NCI-H146 treated with DMSO at 0.1 percent for 48 hours (cell line): ENCODE measurements at regions not wholly inside any gene's neighbourhood (a gene's known extent, or its start where the extent isn't known, plus 50 kb on each side); places are given as distances from the start of the nearest gene placed in this dataset.

ENCODE experiments used
- DNase-seq: peaks from one replicate; lab custom pipeline; 2025; ENCODE audit not compliant: unreplicated experiment; lab: John Stamatoyannopoulos, UW

- DNase-seq, result no peak
Observed at GRCh38 chr10:69684020-69684980, 54.3 kb downstream of the FAM241B start.

GRCh38 chr10:69684981-69685353 lies 54.9 kb downstream of the FAM241B start:
- DNase-seq, result no peak

DNA sequence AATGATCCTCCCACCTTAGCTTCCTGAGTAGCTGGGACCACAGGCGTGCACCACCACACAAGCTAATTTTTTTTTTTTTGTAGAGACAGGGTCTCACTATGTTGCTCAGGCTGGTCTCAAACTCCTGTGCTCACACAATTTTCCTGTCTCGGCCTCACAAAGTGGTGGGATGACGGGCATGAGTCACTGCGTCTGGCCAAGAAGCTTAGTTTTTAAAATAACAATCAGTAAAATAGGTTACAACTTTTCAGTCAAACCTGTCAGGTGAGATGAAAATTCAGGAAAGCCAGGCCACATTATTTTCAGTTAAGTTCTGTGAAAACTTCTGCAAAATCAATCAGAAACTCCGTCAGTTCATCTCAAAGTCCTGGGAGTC lies 55.4 kb downstream of the FAM241B start:
- DNase-seq, result no peak

- DNase-seq, result no peak
Observed at GRCh38 chr10:69685802-69686585, 55.9 kb downstream of the FAM241B start.

DNA sequence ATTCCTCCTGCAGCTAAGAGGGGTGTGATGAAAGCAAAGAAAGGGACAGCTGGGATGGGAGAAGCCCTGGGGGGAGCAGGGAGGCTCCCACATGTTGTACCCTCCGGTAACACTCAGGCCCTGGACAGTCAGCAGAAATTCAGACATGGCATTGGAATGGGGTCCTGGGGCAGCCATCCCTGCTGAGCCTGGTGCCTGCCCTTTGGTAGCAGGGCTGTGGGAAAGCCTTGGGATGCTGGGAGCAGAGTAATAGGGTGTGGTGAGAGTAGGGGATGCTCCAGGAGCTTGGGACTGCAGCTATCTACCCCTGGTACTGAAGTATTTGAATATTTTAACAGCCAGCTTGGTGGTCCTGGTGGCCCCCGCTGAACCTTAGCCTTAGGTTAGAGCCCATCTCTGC lies 56.8 kb downstream of the FAM241B start:
- DNase-seq, result no peak

GRCh38 chr10:69687426-69687825 lies 57.4 kb downstream of the FAM241B start:
- DNase-seq, result no peak

- DNase-seq, result no peak
Observed at GRCh38 chr10:69692267-69692666, 62.2 kb downstream of the FAM241B start.

- DNase-seq, result no peak
Observed at GRCh38 chr10:69692891-69693290, 62.8 kb downstream of the FAM241B start.

- no peak for DNase-seq
Observed at GRCh38 chr10:69693886-69694285, 63.8 kb downstream of the FAM241B start.

- DNase-seq, result no peak
Observed at GRCh38 chr10:69696073-69696731, 66.2 kb downstream of the FAM241B start.

DNA sequence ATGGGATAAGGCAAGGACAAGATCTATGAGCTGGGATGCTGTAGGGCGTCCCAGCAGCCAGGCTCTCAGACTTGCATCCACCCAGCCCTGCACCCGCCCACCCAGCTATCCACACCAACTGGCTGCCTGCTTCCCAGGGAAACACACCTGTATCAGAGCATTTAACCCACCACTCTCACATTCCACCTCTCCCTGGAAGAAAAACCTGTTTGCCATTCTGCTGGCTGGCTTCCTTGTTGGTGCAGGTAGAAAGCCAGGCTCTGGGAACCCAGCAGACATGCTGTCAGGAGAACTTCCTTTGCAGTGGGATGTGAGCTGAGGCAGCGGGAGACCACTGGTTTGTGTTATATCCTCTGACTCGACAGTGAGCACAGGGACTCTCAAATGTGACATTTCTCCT lies 67.0 kb downstream of the FAM241B start:
- DNase-seq, result no peak

DNA sequence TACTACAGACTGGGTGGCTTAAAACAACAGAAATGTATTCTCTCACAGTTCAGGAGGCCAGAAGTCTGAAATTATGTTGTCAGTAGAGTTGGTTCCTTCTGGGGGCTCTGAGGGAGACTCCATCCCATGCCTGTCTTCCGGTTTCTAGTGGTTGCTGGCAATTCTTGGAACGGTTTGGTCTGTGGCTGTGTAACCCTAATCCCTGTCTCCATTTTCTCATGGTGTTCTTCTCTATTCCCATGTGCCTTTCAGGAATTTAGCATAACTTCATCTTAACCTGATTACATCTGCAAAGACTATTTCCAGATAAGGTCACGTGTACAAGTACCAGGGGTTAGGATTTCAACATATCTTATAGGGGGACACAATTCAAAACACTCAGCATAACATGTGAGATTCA lies 73.2 kb downstream of the FAM241B start:
- no peak for DNase-seq

DNA sequence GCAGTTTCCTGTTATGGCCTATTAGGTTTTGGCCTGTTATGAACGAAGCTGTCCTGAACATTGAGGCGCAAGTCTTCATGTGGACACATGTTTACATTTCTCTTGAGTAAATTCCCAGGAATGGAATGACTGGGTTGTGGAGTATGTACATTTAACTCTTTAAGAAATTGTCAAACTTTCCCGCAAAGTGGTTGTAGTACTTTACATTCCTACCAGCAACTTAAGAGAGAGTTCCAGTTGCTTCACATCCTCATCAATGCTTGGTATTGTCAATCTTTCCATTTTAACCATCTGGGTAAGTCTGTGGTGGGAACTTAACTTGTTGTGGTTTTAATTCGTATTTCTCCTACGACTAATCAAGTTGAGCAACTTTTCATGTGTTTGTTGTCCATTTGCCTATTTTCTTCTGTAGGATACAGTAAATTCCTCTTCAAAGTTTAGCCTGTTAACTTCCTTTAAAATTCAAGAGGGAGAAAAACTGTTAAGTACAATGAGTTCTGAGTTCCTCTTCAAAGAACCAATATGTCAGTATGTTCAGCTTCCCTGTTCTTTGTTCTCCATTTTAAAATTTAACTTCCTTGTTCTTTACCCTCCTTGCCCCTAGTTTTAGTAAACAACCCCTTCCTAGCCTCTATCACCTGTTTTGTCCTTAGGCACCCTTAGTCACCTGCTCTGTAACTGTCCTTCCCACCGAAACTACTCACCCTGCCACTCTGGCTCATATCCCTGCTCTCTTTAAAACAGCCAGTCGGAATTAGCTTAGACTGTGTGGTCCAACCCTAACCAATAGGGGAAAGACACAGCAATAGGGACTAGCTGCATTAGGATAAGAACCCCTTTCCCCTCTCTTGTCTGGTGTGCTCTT lies 74.0 kb downstream of the FAM241B start:
- DNase-seq, result no peak

DNA sequence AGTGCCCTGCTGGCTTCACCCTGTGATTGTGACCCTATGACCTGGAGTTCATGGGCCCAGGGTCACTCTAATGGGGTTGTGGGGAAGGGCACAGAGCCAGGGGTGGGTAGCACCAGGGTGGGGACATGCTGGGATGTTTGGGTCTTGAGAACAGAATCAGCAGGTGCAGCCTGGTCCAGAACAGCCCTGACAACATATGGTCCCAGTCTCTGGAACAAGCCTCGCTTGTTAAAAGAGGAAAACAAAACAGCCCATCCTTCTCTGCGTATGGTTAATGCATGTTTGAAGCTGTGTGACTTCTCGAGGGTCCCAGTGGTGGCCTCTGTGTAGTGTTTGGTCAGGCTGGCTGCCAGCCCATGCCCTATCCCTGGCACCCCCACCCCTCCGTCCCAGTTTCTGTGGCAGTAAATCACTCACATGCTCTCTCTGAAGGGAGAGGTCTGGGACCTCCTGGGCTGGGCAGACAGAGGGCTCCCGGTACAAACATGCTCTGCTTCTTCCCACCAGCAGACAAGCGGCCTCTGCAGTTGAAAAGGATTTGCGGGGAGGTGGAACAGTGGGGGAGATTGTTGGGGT lies 79.4 kb downstream of the FAM241B start:
- no peak for DNase-seq

GRCh38 chr10:69710008-69710888 lies 80.2 kb downstream of the FAM241B start:
- no peak for DNase-seq

- DNase-seq, result no peak
Observed at GRCh38 chr10:69712342-69712741, 82.3 kb downstream of the FAM241B start.

- DNase-seq, result no peak
Observed at GRCh38 chr10:69714572-69714971, 84.5 kb downstream of the FAM241B start.

DNA sequence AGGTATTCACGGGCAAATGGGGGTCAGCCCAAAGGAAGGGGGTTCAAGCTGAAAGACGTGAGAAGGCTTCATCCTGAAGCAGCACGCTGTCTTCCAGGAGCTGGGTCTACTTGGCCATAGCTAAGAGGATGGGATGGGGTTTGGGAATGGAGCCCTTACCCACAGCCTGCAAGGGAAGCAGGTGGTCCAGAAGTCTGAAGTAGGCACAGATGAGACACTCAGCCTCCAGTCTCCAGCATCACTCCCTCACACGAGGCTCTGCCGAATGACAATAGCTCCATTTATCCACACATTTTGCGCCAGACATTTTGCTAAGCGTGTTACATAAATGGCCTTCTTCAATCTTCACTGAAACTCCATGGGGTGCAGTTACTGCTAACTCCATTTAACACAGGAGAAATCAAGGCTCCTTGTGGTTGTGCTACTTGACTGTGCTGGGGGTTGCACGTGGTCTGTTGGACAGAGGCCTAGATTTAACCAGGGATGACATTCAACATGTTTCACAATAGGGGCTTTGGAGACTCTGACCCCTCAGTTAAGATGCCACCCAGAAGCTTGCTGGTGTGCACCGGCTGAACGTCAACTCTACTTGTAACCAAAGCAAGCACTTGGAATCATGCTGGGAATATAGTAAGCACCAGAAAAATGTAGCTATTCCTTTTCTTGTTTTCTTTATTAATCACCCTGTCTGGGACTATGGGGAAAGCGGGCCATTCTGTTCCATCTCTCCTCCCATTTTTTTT lies 85.3 kb downstream of the FAM241B start:
- no peak for DNase-seq
